ENCODE measurements at regions not wholly inside any gene's neighbourhood (a gene's known extent, or its start where the extent isn't known, plus 50 kb on each side); places are given as distances from the start of the nearest gene placed in this dataset.
"Not testable (repeated sequence)": the region's sequence is repeated elsewhere in the genome, so short reads cannot be mapped to it uniquely, and the experiment has no call there.

DNA sequence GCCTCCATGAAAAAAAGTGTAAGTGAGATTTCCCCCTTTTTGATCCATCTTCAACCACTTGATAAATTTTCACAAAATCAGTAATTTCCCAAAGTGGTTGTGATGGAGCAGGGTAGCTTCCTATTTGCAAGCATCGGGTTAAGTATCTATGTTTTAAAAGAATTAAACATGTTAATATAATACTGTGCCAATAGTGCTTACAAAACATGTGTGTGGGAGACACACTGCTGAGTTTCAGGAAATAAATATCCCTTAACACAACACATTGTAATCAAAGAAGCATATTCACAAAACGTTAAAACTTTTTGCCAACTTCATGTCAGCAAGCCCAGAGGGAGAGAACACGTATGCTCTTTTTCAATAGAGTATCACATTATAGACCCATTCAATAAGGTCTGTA, 526.9 kb downstream of the TTLL7 start:
- DNase-seq (ENCODE audit: low read depth) = not testable (repeated sequence)

- not testable (repeated sequence) for DNase-seq (ENCODE audit: low read depth)
Observed at GRCh38 chr1:83471272-83471671, 527.7 kb downstream of the TTLL7 start.

GRCh38 chr1:83468336-83468735, 530.6 kb downstream of the TTLL7 start:
- peak; percentile 10 for DNase-seq (ENCODE audit: low read depth)

DNA sequence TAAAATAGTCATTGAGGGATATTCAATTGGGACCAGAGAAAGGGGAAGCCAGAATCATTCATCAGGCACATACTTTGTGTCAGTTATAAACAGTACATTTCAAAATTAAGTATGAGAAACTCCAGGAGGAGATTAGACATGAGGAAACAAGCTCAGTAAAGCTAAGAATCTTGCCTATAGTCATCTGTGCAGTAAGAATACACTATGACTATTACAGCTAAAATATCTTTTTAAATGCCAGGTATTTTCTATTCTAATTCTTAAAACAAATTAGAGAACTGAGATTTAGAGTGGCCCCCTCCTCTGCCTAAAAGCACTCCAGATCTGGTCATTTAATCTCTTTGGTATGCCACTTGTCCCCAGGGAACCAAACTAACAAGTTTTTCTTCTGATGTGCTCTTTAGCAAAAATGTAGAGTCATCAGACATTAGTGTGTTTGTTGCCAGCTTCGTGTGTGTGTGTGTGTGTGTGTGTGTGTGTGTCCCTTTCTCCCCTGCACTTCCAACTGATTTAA, 541.1 kb downstream of the TTLL7 start:
- DNase-seq (ENCODE audit: low read depth) = not testable (repeated sequence)

DNA sequence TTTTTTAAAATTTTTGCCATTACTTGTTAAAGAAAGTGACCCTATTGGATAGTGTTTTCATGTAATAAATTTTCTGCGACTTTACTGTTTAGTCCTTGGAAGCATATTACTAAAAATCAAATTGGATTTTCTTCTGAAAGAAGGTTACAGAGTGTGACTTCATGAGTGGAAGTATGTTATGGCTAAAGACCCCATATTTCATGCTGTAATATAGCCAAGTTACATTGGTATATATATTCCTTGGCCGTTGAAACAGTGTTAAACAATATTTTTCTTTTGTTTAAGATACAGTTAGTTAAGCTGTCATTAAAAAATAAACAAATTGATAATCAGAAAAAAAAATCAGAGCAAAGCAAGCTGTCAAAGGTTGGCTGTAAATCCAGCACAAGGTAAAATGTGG, 541.7 kb downstream of the TTLL7 start:
- DNase-seq (ENCODE audit: low read depth) = not testable (repeated sequence)

- DNase-seq (ENCODE audit: low read depth) = not testable (repeated sequence)
Observed at GRCh38 chr1:83455753-83456152, 543.2 kb downstream of the TTLL7 start.

DNA sequence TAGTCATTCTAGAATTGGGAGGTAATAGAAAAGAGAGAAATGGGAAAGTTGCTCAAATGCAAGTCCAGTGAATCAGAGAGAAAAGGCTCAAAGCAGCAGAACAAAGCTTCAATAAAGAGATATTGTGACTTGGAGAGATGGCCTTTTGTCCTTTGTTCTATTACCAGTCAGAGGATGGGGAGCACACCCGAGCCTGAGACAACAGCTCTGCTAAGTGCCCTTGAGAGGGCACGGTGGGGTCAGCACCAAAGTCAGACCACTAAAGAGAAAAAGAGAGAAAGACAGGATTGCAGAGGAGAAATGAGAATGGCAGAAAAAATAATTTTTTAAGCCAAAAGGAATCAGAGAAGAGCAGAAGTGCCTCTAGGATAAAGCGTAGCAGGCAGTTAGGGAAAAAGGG, 553.1 kb downstream of the TTLL7 start:
- not testable (repeated sequence) for DNase-seq (ENCODE audit: low read depth)

- DNase-seq (ENCODE audit: low read depth) = not testable (repeated sequence)
Observed at GRCh38 chr1:83442412-83442811, 556.5 kb downstream of the TTLL7 start.

DNA sequence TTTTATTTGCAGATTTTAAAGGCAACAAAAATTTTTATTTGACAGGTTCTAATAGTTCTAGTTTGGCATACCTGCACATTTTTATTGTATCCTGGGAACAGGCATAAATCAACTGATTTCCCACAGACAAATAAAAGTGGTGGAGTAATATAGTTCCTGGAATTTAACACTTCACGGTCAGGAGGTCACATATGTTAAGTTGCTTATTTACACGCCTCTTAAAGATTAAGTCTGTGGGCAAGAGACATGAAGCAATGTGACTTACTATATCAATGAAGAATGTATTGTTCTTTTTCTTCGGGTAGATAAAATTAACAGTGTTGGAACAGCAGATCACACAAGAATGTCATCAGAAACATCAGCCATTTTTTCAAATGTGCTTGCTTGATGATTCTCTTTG, 558.3 kb downstream of the TTLL7 start:
- DNase-seq (ENCODE audit: low read depth) = peak; percentile 32

DNA sequence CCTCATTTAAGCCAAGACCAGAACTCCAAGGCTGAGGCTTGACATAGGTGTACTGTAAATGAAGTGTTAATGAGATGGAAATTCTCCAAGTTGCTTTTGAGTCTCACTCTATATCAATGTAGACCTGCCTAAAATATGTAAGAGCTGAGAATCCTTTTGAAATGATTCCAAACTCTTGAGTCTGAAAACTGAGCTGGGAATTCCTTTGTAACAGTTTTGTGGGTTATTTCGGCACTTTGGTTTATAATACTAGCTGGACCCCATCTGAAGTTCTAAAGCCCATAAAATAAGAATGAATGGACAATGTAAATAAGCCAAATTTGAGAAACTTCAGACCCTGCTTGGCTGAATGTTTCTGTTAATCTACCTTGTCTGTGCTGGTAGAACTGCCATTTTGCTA, 558.9 kb downstream of the TTLL7 start:
- DNase-seq (ENCODE audit: low read depth) = not testable (repeated sequence)

- not testable (repeated sequence) for DNase-seq (ENCODE audit: low read depth)
Observed at GRCh38 chr1:83438316-83438715, 560.6 kb downstream of the TTLL7 start.

GRCh38 chr1:83435336-83435735, 563.6 kb downstream of the TTLL7 start:
- peak; percentile 46 for DNase-seq (ENCODE audit: low read depth)

- not testable (repeated sequence) for DNase-seq (ENCODE audit: low read depth)
Observed at GRCh38 chr1:83427566-83427965, 571.4 kb downstream of the TTLL7 start.

DNA sequence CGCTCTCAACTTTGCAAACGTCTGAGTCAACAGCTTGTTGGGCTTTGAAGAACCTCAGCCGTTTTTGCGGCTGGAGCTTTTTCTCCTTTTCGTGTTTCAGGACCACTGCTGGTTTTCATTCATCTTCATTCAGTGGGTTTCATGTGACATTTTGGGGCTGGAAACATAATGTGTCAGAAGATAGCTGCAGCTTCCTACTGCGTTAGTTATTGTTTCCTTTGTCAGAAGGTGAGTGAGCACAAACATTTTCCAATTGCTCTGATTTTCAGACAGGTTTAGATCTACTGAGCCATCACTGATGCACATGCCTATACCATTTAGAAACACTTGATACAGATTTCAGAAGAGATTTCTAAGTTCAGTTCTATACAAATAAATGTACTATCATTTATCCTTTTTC, 575.5 kb downstream of the TTLL7 start:
- not testable (repeated sequence) for DNase-seq (ENCODE audit: low read depth)

DNA sequence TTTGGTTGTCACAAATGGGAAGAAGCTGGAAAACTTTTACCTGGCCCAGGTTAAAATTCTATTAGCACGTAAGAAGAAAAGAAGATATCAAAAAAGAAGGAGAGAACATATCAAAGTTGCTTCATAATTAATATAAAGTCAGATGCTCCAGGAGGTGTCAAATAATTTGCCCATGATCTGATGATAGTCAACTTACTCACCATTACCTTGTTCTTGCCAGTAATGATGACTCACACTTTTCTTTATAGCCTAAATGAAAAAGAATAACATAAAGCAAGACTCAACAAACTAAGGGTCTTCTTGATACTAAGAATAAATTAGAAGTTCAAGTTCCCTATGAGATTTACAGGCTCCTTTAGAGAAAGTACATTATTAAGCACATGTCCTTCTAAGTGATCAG, 580.4 kb downstream of the TTLL7 start:
- no peak for DNase-seq (ENCODE audit: low read depth)

GRCh38 chr1:83413839-83414107, 585.2 kb downstream of the TTLL7 start:
- DNase-seq (ENCODE audit: low read depth) = not testable (repeated sequence)

DNA sequence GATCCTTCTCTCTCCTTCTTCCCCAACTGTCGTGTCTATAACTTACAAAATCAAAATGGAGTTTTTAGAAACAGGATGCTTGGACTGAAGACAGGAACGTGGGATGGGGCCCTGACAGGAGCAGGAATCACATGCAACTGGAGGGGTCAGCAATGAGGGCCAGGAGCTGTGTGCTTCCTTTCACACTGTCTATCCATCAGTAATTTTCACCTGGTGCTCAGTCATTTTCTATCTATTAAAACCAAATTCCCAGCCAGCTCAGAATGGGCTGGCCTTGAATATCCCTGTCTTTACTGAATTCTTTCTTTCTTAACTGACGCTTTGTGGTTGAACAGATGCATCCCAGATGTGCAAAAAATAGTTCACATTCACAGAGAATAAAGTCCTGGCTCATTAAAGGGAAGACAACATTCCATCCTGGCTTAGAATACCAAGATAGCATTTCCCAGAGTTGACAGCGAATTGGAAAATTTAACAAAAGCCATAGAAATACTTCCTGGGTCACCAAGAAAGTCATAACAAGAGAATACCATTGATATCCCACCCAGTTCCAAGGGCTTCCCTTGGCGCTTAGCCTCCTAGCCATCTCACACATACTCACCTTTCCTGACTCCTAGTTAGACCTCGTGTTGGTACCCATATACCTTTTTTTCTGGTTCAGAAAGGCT, 588.1 kb downstream of the TTLL7 start:
- DNase-seq (ENCODE audit: low read depth) = not testable (repeated sequence)

DNA sequence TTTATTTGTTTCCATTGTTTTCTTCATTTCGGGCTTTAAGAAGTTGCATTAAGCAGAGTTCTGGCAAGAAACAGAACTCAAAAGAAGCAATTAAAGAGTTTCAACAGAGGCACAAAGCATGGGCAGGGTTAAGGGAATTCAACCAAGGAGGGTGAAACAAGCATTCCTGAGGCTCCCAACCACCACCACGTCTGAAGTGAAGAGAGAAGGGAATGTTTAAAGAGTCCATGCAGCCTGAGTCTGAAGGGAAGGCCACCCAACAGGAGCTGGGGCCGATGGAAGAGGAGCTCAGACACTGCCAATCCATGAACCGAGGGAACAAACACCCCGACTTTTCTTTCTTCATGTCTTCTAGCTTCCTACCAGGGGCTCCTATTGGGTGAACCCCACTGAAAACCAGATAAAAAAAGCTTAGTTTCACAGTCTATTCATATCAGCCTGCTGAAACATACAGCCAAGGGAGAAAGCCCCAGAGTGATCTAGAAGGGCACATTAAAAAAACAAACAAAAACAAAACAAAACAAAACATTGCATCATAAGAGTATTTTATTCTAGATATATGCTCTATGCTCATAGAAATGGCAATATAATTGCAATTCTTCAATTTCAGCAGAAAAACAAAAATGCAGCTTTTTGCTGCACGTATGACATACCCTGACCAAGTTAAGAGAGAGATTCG, 592.1 kb downstream of the TTLL7 start:
- not testable (repeated sequence) for DNase-seq (ENCODE audit: low read depth)

GRCh38 chr1:83405789-83406188, 593.1 kb downstream of the TTLL7 start:
- DNase-seq (ENCODE audit: low read depth) = not testable (repeated sequence)

GRCh38 chr1:83403500-83403899, 595.4 kb downstream of the TTLL7 start:
- DNase-seq (ENCODE audit: low read depth) = not testable (repeated sequence)

- peak; percentile 36 for DNase-seq (ENCODE audit: low read depth)
Observed at GRCh38 chr1:83401146-83401545, 597.8 kb downstream of the TTLL7 start.

DNA sequence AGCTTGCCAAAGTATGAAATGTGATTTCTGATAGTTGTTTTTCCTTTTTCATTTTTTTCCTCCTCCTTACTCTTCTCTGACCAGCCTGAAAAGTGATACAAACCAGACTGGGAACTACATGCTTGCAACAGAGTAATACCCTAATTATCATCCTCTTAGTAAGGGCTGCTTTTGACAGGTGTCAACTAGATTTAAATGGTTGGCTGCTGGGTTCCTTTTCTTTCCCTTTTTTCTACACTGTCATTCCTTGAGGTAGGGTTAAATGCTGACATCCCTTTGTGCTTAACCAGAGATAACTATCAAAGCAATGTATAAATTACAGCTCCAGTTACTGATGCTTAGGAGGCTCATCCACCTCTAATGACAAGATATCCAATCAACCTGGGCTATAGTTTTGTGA, 598.8 kb downstream of the TTLL7 start:
- DNase-seq (ENCODE audit: low read depth) = not testable (repeated sequence)

DNA sequence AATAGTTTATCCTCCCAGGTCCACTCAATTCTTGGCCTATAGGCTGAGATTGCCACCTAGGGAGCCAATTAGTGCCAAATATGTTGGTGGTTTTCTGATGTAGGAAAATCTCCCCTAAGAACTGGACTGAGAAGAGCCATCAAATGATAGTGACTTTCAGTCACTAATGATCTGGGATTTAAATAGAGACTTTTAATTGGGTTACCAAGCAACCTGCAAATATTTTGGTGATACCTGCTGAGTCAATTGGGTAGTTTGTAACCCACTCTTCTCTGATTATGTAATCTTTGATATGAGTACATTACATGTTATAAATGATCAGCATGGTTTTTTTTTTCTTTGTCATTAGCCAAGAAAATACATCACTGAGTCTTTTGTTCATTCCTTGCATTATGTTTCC, 600.8 kb downstream of the TTLL7 start:
- peak; percentile 4 for DNase-seq (ENCODE audit: low read depth)
